ENCODE measurements at regions not wholly inside any gene's neighbourhood (a gene's known extent, or its start where the extent isn't known, plus 50 kb on each side); places are given as distances from the start of the nearest gene placed in this dataset.

- ATAC-seq: no peak
- no peak overlapping the region for H2AFZ ChIP-seq
- Mint-ChIP-seq H3K36me3 (ENCODE audit: low read depth) (no peaks in the 10 kb centered on the region), H3K4me1 (peaks cover 72% of the 10 kb centered on the region), H3K27me3 (ENCODE audit: insufficient read depth, low read depth, poor library complexity) (peaks cover 16% of the 10 kb centered on the region), H3K27ac (no peak overlapping the region), H3K9me3 (no peaks in the 10 kb centered on the region; the same call in 2 of the 3 replicates), H3K4me3 (no peak overlapping the region)
- H3K4me3 ChIP-seq: no peak overlapping the region
- no peak overlapping the region for H3K4me2 ChIP-seq
- H3K9me2 ChIP-seq (ENCODE audit: insufficient read depth): no peaks in the 10 kb centered on the region
- no peaks in the 10 kb centered on the region for H3K27me3 ChIP-seq (ENCODE audit: insufficient read depth)
- H4K20me1 ChIP-seq (replicated peaks; ENCODE audit: insufficient read depth): no peaks in the 10 kb centered on the region
- no peaks in the 10 kb centered on the region for H3K79me2 ChIP-seq (replicated peaks; ENCODE audit: insufficient read depth)
- H3K27ac ChIP-seq (ENCODE audit: low read depth): no peak overlapping the region
- no peaks in the 10 kb centered on the region for H3K4me1 ChIP-seq (ENCODE audit: insufficient read depth)
- peaks cover 6% of the 10 kb centered on the region; the same call in 1 of the 2 replicates for H3K36me3 ChIP-seq (ENCODE audit: insufficient read depth)
- no peaks in the 10 kb centered on the region for H3F3A ChIP-seq (replicated peaks; ENCODE audit: low read depth)
- TF ChIP-seq ZNF331 (CRISPR knock-in tag; IDR thresholded peaks at IDR 0.05; ENCODE audit: low read depth) (no peak), ZNF114 (CRISPR knock-in tag; IDR thresholded peaks at IDR 0.05) (no peak), CREB1 (CRISPR knock-in tag; IDR thresholded peaks at IDR 0.05; ENCODE audit: low read depth) (no peak), ETS1 (IDR thresholded peaks at IDR 0.05) (no peak), POLR2AphosphoS5 (IDR thresholded peaks at IDR 0.05; ENCODE audit: low read depth) (no peak), CTCF (conservative IDR thresholded peaks at IDR 0.05; ENCODE audit: low read depth in 2 of 2) (no peak), JUNB (IDR thresholded peaks at IDR 0.05; ENCODE audit: unreplicated experiment) (no peak), ZNF462 (CRISPR knock-in tag; IDR thresholded peaks at IDR 0.05) (no peak), EZH2 (IDR thresholded peaks at IDR 0.05; ENCODE audit: low read depth, unreplicated experiment) (no peak), STAT1 (IDR thresholded peaks at IDR 0.05; ENCODE audit: unreplicated experiment) (no peak), NANOG (IDR thresholded peaks at IDR 0.05; ENCODE audit: borderline replicate concordance) (no peak), REST (IDR thresholded peaks at IDR 0.05; ENCODE audit: unreplicated experiment) (no peak), EZH2phosphoT487 (IDR thresholded peaks at IDR 0.05; ENCODE audit: unreplicated experiment) (no peak)
- no peak for DNase-seq (ENCODE audit: low spot score)
Measured at GRCh38 chr1:5428351-5428750, 563.9 kb downstream of the NPHP4 start.
